Activated B cell treated with CpG ODN at 0.5 μM for 24 hours (primary cell): ENCODE measurements at regions not wholly inside any gene's neighbourhood (a gene's known extent, or its start where the extent isn't known, plus 50 kb on each side); places are given as distances from the start of the nearest gene placed in this dataset.

Source experiments
- ATAC-seq: fragments of 200-7000 bp; cut with Tn5 transposase; one replicate; pipeline ENCODE4 v1.10.0; 2021; ENCODE audit warnings: low read depth, mild to moderate bottlenecking, moderate library complexity
- CTCF ChIA-PET: fragments of 350-600 bp; sonication (Branson Sonifier 250); formaldehyde crosslinking; loops from one replicate; lab custom pipeline; 2021; ENCODE audit warnings: antibody characterized with exemption; lab: Charles Lee
- POLR2A ChIA-PET: fragments of 350-600 bp; sonication (Branson Sonifier 250); formaldehyde crosslinking; loops from one replicate; lab custom pipeline; 2021; ENCODE audit warnings: antibody characterized with exemption; lab: Charles Lee
- DNase-seq: peaks from one replicate; pipeline ENCODE4 v3.0.0; 2022
- H3K27ac Mint-ChIP-seq: one replicate; pipeline ENCODE4 v1.8.0; 2020; ENCODE audit warnings: mixed read lengths
- H3K27me3 Mint-ChIP-seq: one replicate; pipeline ENCODE4 v1.8.0; 2021; ENCODE audit warnings: mixed read lengths
- H3K36me3 Mint-ChIP-seq: one replicate; pipeline ENCODE4 v1.8.0; 2021; ENCODE audit warnings: low read depth, mixed read lengths
- H3K4me1 Mint-ChIP-seq: one replicate; pipeline ENCODE4 v1.8.0; 2021; ENCODE audit warnings: mixed read lengths
- H3K4me3 Mint-ChIP-seq: one replicate; pipeline ENCODE4 v1.8.0; 2020; ENCODE audit warnings: mild to moderate bottlenecking, mixed read lengths
- H3K9me3 Mint-ChIP-seq: one replicate; pipeline ENCODE4 v1.8.0; 2020; ENCODE audit warnings: mixed read lengths
- CTCF ChIP-seq: fragments of 200-600 bp; IDR thresholded peaks from one replicate; pipeline ENCODE4 v1.8.0; 2022; ENCODE audit warnings: antibody characterized with exemption, mild to moderate bottlenecking
- intact Hi-C: fragments of 100-400 bp; cut with micrococcal nuclease; formaldehyde crosslinking; loops from one replicate; pipeline ENCODE4 v1.15.1; 2024

GRCh38 chr1:181314959-181315358, 168.4 kb upstream of the CACNA1E start:
- no peak for ATAC-seq
- H3K36me3 Mint-ChIP-seq = no peaks in the 10 kb centered on the region
- H3K4me3 Mint-ChIP-seq = no peak overlapping the region

GRCh38 chr1:181317261-181317930, 165.9 kb upstream of the CACNA1E start:
- intact Hi-C loops = no loop called here
- no peak overlapping the region for H3K27ac Mint-ChIP-seq

More at GRCh38 chr1:181314959-181315358, 168.4 kb upstream of the CACNA1E start:
- POLR2A ChIA-PET = no interaction called here
- CTCF ChIA-PET = no interaction called here
- no peaks in the 10 kb centered on the region for H3K4me1 Mint-ChIP-seq
- peaks cover 59% of the 10 kb centered on the region for H3K27me3 Mint-ChIP-seq
- no peak for DNase-seq
- intact Hi-C loops = no loop called here
- no peaks in the 10 kb centered on the region for H3K9me3 Mint-ChIP-seq
- no peak overlapping the region for H3K27ac Mint-ChIP-seq
- no peak for TF ChIP-seq CTCF

GRCh38 chr1:181318022-181318857, 165.1 kb upstream of the CACNA1E start:
- H3K4me1 Mint-ChIP-seq = no peaks in the 10 kb centered on the region
- ChIA-PET POLR2A (no interaction called here), CTCF (no interaction called here)
- H3K9me3 Mint-ChIP-seq = no peaks in the 10 kb centered on the region
- intact Hi-C loops = no loop called here
- H3K27me3 Mint-ChIP-seq = peaks cover 56% of the 10 kb centered on the region
- no peak overlapping the region for H3K27ac Mint-ChIP-seq
- no peaks in the 10 kb centered on the region for H3K36me3 Mint-ChIP-seq
- no peak for TF ChIP-seq CTCF
- ATAC-seq = no peak
- H3K4me3 Mint-ChIP-seq = no peak overlapping the region
- no peak for DNase-seq

More at GRCh38 chr1:181317261-181317930, 165.9 kb upstream of the CACNA1E start:
- no peak for TF ChIP-seq CTCF
- no peak overlapping the region for H3K4me3 Mint-ChIP-seq
- H3K9me3 Mint-ChIP-seq = no peaks in the 10 kb centered on the region
- no peaks in the 10 kb centered on the region for H3K4me1 Mint-ChIP-seq
- ChIA-PET POLR2A (no interaction called here), CTCF (no interaction called here)
- peaks cover 62% of the 10 kb centered on the region for H3K27me3 Mint-ChIP-seq
- DNase-seq = no peak
- no peaks in the 10 kb centered on the region for H3K36me3 Mint-ChIP-seq
- ATAC-seq = no peak

- intact Hi-C loops = no loop called here
- Mint-ChIP-seq H3K36me3 (no peaks in the 10 kb centered on the region), H3K4me3 (no peak overlapping the region), H3K27ac (no peak overlapping the region), H3K9me3 (no peaks in the 10 kb centered on the region), H3K27me3 (peaks cover 56% of the 10 kb centered on the region), H3K4me1 (no peaks in the 10 kb centered on the region)
- ChIA-PET CTCF (no interaction called here), POLR2A (no interaction called here)
- TF ChIP-seq CTCF = no peak
- ATAC-seq (no peak), DNase-seq (no peak)
These were observed 164.5 kb upstream of the CACNA1E start for GRCh38 chr1:181318858-181319235.

- peaks cover 48% of the 10 kb centered on the region for H3K27me3 Mint-ChIP-seq
- no peaks in the 10 kb centered on the region for H3K4me1 Mint-ChIP-seq
- ChIA-PET POLR2A (no interaction called here), CTCF (no interaction called here)
- no peak for DNase-seq
- H3K27ac Mint-ChIP-seq = no peak overlapping the region
- H3K4me3 Mint-ChIP-seq = no peak overlapping the region
- ATAC-seq = no peak
- intact Hi-C loops = no loop called here
- H3K9me3 Mint-ChIP-seq = no peaks in the 10 kb centered on the region
- no peak for TF ChIP-seq CTCF
- H3K36me3 Mint-ChIP-seq = no peaks in the 10 kb centered on the region
These were observed 163.4 kb upstream of the CACNA1E start for GRCh38 chr1:181319907-181320306.
